IMR-90 (cell line): ENCODE measurements at regions not wholly inside any gene's neighbourhood (a gene's known extent, or its start where the extent isn't known, plus 50 kb on each side); places are given as distances from the start of the nearest gene placed in this dataset.
"Not testable (repeated sequence)": the region's sequence is repeated elsewhere in the genome, so short reads cannot be mapped to it uniquely, and the experiment has no call there.

Experiments
- ATAC-seq: fragments of 200-7000 bp; cut with Tn5 transposase; 2 replicates; pipeline ENCODE4 v1.9.1; 2020; ENCODE audit warnings: low read depth, mild to moderate bottlenecking, moderate library complexity
- BruUV-seq: library from RNA; stranded (reverse); fragments of 400-500 nt; replicated peaks from 2 replicates; lab custom pipeline; 2021; lab: Mats Ljungman, UMichigan
- CTCF ChIA-PET: fragments of 300-600 bp; formaldehyde crosslinking; extraction: SDS; loops from one replicate; lab custom pipeline; 2021; ENCODE audit warnings: antibody characterized with exemption; lab: Yijun Ruan, JAX
- POLR2A ChIA-PET: fragments of 300-600 bp; sonication (Branson Sonifier 250); formaldehyde crosslinking; loops from one replicate; lab custom pipeline; 2022; ENCODE audit warnings: antibody characterized with exemption; ENCODE audit not compliant: unreplicated experiment; lab: Charles Lee
- DNase-seq: peaks from one replicate; pipeline ENCODE4 v3.0.0; 2013
- H2AFZ ChIP-seq: replicated peaks from 2 replicates; pipeline ENCODE3; 2013; ENCODE audit warnings: low read length, mild to moderate bottlenecking; ENCODE audit not compliant: poor library complexity
- H2AK5ac ChIP-seq: 2 replicates; pipeline ENCODE4 v1.6.1; 2013; ENCODE audit warnings: low read depth, low read length, inconsistent platforms
- H2AK9ac ChIP-seq: replicated peaks from 2 replicates; pipeline ENCODE3; 2013; ENCODE audit warnings: mild to moderate bottlenecking, low read depth, low read length, moderate library complexity; ENCODE audit not compliant: poor library complexity
- H2BK120ac ChIP-seq: 2 replicates; pipeline ENCODE4 v1.6.1; 2013; ENCODE audit warnings: low read depth, low read length, inconsistent platforms
- H2BK15ac ChIP-seq: 3 replicates; pipeline ENCODE4 v1.6.1; 2013; ENCODE audit warnings: low read depth, low read length, inconsistent platforms
- H2BK20ac ChIP-seq: 2 replicates; pipeline ENCODE4 v1.6.1; 2013; ENCODE audit warnings: low read depth, mild to moderate bottlenecking, inconsistent platforms, low read length, moderate library complexity
- H2BK5ac ChIP-seq: 2 replicates; pipeline ENCODE4 v1.6.1; 2013; ENCODE audit warnings: mild to moderate bottlenecking, low read depth, low read length, inconsistent platforms; ENCODE audit not compliant: poor library complexity, severe bottlenecking
- H3K14ac ChIP-seq: replicated peaks from 2 replicates; pipeline ENCODE4 v1.6.1; 2013; ENCODE audit warnings: low read depth, low read length, inconsistent platforms
- H3K18ac ChIP-seq: 2 replicates; pipeline ENCODE4 v1.6.1; 2013; ENCODE audit warnings: low read depth, low read length, control low read depth
- H3K23ac ChIP-seq: 2 replicates; pipeline ENCODE4 v1.6.1; 2013; ENCODE audit warnings: low read depth, low read length, inconsistent platforms
- H3K27ac ChIP-seq: 2 replicates; pipeline ENCODE4 v1.5.1; 2013; ENCODE audit warnings: mild to moderate bottlenecking, control low read depth, low read length; ENCODE audit not compliant: insufficient read depth
- H3K27me3 ChIP-seq: 2 replicates; pipeline ENCODE4 v1.6.1; 2013; ENCODE audit warnings: low read length; ENCODE audit not compliant: control insufficient read depth, insufficient read depth
- H3K36me3 ChIP-seq: 2 replicates; pipeline ENCODE4 v1.6.1; 2013; ENCODE audit warnings: low read length, mixed read lengths; ENCODE audit not compliant: control insufficient read depth, insufficient read depth
- H3K4ac ChIP-seq: 2 replicates; pipeline ENCODE4 v1.6.1; 2013; ENCODE audit warnings: low read depth, low read length, inconsistent platforms
- H3K4me1 ChIP-seq: 2 replicates; pipeline ENCODE4 v1.6.1; 2013; ENCODE audit warnings: low read length, mixed read lengths; ENCODE audit not compliant: control insufficient read depth, insufficient read depth
- H3K4me2 ChIP-seq: 2 replicates; pipeline ENCODE4 v1.6.1; 2013; ENCODE audit warnings: low read depth, mild to moderate bottlenecking, control low read depth, low read length, moderate library complexity
- H3K4me3 ChIP-seq: 2 replicates; pipeline ENCODE4 v1.5.1; 2013; ENCODE audit warnings: low read depth, mild to moderate bottlenecking, control low read depth, low read length, moderate library complexity; ENCODE audit not compliant: insufficient read depth
- H3K56ac ChIP-seq: 2 replicates; pipeline ENCODE4 v1.6.1; 2013; ENCODE audit warnings: low read length, inconsistent platforms; ENCODE audit not compliant: insufficient read depth; ENCODE audit errors: extremely low read depth
- H3K79me1 ChIP-seq, 2 experiments: 2 replicates each; pipeline ENCODE4 v1.6.1; 2013; ENCODE audit warnings: low read length in 2 of 2, inconsistent platforms in 1 of 2, low read depth in 1 of 2
- H3K9ac ChIP-seq: 2 replicates; pipeline ENCODE4 v1.6.1; 2013; ENCODE audit warnings: low read depth, low read length, control low read depth
- H3K9me1 ChIP-seq: 2 replicates; pipeline ENCODE4 v1.6.1; 2013; ENCODE audit warnings: low read length, inconsistent platforms; ENCODE audit not compliant: insufficient read depth
- H3K9me3 ChIP-seq: 2 replicates; pipeline ENCODE4 v1.6.1; 2013; ENCODE audit warnings: low read length; ENCODE audit not compliant: control insufficient read depth, insufficient read depth
- H4K20me1 ChIP-seq: 2 replicates; pipeline ENCODE4 v1.6.1; 2013; ENCODE audit warnings: low read length, inconsistent platforms; ENCODE audit not compliant: insufficient read depth
- H4K5ac ChIP-seq: 2 replicates; pipeline ENCODE4 v1.6.1; 2013; ENCODE audit warnings: mild to moderate bottlenecking, low read depth, low read length, control low read depth
- H4K8ac ChIP-seq, 2 experiments: 2 replicates each; pipeline ENCODE4 v1.6.1; 2013; ENCODE audit warnings: low read depth in 2 of 2, low read length in 2 of 2, control low read depth in 1 of 2, inconsistent platforms in 1 of 2
- H4K91ac ChIP-seq: 2 replicates; pipeline ENCODE4 v1.6.1; 2013; ENCODE audit warnings: low read depth, low read length, inconsistent platforms; ENCODE audit not compliant: insufficient read depth
- CTCF ChIP-seq: conservative IDR thresholded peaks from 2 replicates; pipeline ENCODE4 v1.5.1; 2012; ENCODE audit warnings: mild to moderate bottlenecking, low read depth, low read length, improper control_type of control experiment
- NFE2L2 ChIP-seq: fragments of 150-350 bp; IDR thresholded peaks from 2 replicates; pipeline ENCODE4 v1.6.1; 2016; ENCODE audit warnings: low read depth, mild to moderate bottlenecking, low read length
- POLR2A ChIP-seq: IDR thresholded peaks from 2 replicates; pipeline ENCODE4 v1.6.1; 2012; ENCODE audit warnings: mild to moderate bottlenecking, low read depth, low read length
- WGBS, 2 experiments: methylation state at CpG; one replicate each; pipeline versions ENCODE4 v1.1.5 to v1.1.7; 2013; ENCODE audit warnings: missing lambda C conversion rate in 2 of 2; ENCODE audit not compliant: insufficient read length in 1 of 2; ENCODE audit errors: extremely low coverage in 2 of 2; 5-methylcytosine and 5-hydroxymethylcytosine counted together
- dilution Hi-C: fragments of 300-500 bp; cut with HindIII; formaldehyde crosslinking; loops from one replicate; pipeline ENCODE4 v1.14.3; 2018; ENCODE audit warnings: low sequenced_read_pairs; ENCODE audit not compliant: unreplicated experiment
- in situ Hi-C: fragments of 300-500 bp; cut with MboI; formaldehyde crosslinking; loops from 3 replicates; pipeline ENCODE4 v1.14.3; 2019; ENCODE audit warnings: low sequenced_read_pairs, inconsistent platforms, mixed read lengths
- intact Hi-C: fragments of 100-400 bp; cut with micrococcal nuclease; formaldehyde crosslinking; loops from 2 replicates; pipeline ENCODE4 v1.10.0; 2022
- TF ChIP-seq, protein P1 (sequence below): fragments of 150-350 bp; IDR thresholded peaks from 2 replicates; pipeline ENCODE4 v1.6.1; 2017; ENCODE audit warnings: mild to moderate bottlenecking, antibody characterized with exemption, low read length, low read depth

DNA sequence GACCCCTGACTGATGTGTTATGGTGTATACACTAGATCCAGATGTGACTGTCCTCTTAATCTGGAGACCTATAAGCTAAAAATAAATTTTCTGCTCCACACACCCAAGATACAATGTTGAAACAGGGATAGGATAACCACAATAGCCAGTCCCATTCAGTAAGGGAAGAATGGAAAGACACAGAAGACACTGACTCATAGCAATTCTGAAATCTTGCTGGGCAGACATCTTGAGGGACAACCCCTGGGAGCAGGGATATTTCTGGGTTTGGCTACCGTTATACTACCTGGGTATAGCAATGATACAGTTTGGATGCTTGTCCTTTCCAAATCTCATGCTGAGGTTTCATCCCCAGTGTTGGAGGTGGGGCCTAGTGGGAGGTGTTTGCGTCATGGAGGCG lies 93.9 kb downstream of the BUD13 start:
- Histone ChIP-seq H3K56ac (no peak overlapping the region), H4K8ac (no peak overlapping the region), H4K20me1 (no peaks in the 10 kb centered on the region), H3K27me3 (no peaks in the 10 kb centered on the region; the same call in 1 of the 2 replicates), H3K14ac (no peak overlapping the region), H3K18ac (no peak overlapping the region), H2BK15ac (no peak overlapping the region), H2AK5ac (no peak overlapping the region), H3K9me1 (no peaks in the 10 kb centered on the region), H4K91ac (no peak overlapping the region), H3K9me3 (no peaks in the 10 kb centered on the region), H3K4ac (no peak overlapping the region), H2AK9ac (no peak overlapping the region), H2BK120ac (no peak overlapping the region), H3K23ac (no peak overlapping the region), H3K4me2 (no peak overlapping the region), H3K27ac (no peak overlapping the region), H4K5ac (no peak overlapping the region), H3K4me3 (no peak overlapping the region), H3K79me1 (no peaks in the 10 kb centered on the region), H3K4me1 (no peaks in the 10 kb centered on the region), H2BK5ac (no peak overlapping the region), H3K36me3 (no peaks in the 10 kb centered on the region), H2AFZ (no peak overlapping the region), H2BK20ac (no peak overlapping the region), H3K9ac (no peak overlapping the region)
- DNase-seq (no peak), ATAC-seq (no peak)
- BruUV-seq = no TSS peak
- TF ChIP-seq NFE2L2 (no peak), POLR2A (no peak), CTCF (no peak)
- TF ChIP-seq, protein P1, sequence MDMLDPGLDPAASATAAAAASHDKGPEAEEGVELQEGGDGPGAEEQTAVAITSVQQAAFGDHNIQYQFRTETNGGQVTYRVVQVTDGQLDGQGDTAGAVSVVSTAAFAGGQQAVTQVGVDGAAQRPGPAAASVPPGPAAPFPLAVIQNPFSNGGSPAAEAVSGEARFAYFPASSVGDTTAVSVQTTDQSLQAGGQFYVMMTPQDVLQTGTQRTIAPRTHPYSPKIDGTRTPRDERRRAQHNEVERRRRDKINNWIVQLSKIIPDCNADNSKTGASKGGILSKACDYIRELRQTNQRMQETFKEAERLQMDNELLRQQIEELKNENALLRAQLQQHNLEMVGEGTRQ = no peak
- intact Hi-C loops = no loop called here
- POLR2A ChIA-PET = no interaction called here
- dilution Hi-C loops = no loop called here
- WGBS, 2 experiments = no CpG with 5 or more reads among the region's 3 CpGs
- CTCF ChIA-PET = no interaction called here
- in situ Hi-C loops = loop anchor here (25.0 kb wide), 1 partner anchor 1342 kb away; no protein-coding TSS in a partner anchor

GRCh38 chr11:116667318-116667717 lies 105.5 kb downstream of the BUD13 start:
- H4K91ac ChIP-seq, in situ Hi-C loops, H3K23ac ChIP-seq, H3K4ac ChIP-seq, H3K9me1 ChIP-seq, H3K4me3 ChIP-seq, H2BK20ac ChIP-seq, DNase-seq, H3K4me1 ChIP-seq, ATAC-seq, H2AK5ac ChIP-seq, H2BK15ac ChIP-seq, H3K79me1 ChIP-seq, H3K9ac ChIP-seq, H3K56ac ChIP-seq, H2AFZ ChIP-seq, H3K18ac ChIP-seq, H4K8ac ChIP-seq, BruUV-seq, POLR2A ChIA-PET, CTCF ChIA-PET, H2BK5ac ChIP-seq, H3K27ac ChIP-seq, H3K36me3 ChIP-seq, intact Hi-C loops, H4K5ac ChIP-seq, H2BK120ac ChIP-seq, dilution Hi-C loops, H3K27me3 ChIP-seq, H3K9me3 ChIP-seq, H3K4me2 ChIP-seq, H4K20me1 ChIP-seq, H3K14ac ChIP-seq, H2AK9ac ChIP-seq: not testable (repeated sequence)
- no CpG with 5 or more reads among the region's 1 CpG for WGBS, 2 experiments
